ENCODE measurements at regions not wholly inside any gene's neighbourhood (a gene's known extent, or its start where the extent isn't known, plus 50 kb on each side); places are given as distances from the start of the nearest gene placed in this dataset.
"Not testable (repeated sequence)": the region's sequence is repeated elsewhere in the genome, so short reads cannot be mapped to it uniquely, and the experiment has no call there.

DNA sequence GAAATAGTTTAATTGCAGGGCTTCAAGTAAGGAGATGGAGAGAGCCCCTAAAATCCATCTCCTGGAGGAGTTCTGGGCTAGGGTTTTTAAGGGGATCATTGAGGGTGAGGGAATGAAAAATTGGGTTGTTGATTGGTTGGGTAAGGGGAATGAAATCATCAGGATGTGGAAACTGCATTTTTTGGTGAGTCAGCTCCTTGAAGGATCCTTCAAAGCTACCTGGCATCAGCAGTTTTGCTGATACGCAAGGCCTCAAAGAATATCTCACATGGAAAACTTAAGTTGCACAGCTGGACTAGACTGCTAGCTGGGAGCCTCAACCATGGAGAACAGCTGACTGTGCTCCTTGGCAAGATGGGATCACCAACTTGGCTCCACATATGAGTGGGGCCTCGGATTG, 136.7 kb downstream of the FGF10 start:
- no peak for DNase-seq (ENCODE audit: low spot score)

DNA sequence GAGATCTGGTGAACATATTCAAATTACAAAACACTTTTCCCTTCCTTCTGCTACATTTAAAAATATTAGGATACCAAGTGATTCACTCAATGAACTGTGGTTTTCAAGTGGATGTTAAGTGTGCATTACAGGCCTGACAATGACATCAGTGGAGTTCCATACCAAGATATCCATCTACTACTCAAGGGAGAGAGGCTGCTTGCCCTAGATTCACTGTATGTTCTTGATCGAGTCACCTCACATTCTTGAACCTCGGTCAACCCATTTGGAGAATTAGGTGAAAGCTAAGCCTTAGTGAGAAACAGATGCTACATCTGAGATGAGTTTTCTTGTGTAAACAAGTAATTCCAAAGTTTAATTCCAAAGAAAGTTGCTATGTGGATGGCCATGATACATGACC, 142.2 kb downstream of the FGF10 start:
- no peak for DNase-seq (ENCODE audit: low spot score)

DNA sequence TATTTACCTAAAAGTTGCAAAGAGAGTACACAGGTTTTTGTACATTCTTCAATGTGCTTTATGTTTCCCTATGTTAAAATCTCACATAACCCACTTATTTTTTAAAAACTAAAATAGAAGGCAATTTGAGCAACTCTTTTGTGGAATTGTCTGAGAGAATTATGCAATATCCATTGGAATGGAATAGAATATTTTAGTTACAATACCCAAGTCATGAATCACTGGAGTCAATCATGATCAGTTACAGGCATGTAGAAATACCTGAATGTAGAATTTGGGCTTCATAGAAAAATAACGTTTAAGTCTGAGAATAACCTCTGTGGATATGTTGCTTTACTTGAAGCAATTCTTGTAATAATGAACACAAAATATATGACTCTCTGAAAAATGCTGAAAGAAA, 143.3 kb downstream of the FGF10 start:
- DNase-seq (ENCODE audit: low spot score) = no peak

DNA sequence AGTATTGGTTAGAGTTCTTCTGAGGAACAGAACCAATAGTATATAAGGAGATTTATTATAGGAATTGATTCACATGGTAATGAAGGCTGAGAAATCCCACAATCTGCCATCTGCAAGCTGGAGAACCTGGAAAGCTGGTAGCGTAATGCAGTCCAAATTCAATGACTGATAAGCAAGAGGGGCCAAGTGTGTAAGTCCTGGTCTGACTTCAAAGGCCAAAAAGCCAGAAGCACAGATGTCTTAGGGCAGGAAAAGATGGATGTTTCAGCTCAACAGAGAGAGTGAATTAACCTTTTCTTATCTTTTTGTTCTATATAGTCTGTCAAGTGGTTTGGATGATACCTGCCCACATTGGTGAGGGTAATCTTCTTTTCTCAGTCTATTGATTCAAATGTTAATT, 146.4 kb downstream of the FGF10 start:
- DNase-seq (ENCODE audit: low spot score) = no peak

DNA sequence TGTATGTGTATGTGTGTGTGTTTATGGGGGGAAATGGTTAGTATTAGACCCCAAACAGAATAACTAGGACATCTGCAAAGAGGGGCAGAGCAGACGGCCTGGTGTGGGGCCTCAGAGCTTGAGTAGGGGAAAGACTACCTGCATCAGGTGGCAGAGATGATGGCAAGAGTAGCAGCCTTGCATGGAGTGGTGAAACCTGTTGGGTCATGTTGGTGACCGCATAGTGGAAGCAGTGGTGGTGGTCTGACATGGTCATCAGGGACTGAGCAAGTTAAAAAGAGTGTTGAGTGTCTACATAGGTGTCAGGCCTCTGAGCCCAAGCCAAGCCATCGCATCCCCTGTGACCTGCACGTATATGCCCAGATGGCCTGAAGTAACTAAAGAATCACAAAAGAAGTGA, 153.2 kb downstream of the FGF10 start:
- DNase-seq (ENCODE audit: low spot score) = no peak

DNA sequence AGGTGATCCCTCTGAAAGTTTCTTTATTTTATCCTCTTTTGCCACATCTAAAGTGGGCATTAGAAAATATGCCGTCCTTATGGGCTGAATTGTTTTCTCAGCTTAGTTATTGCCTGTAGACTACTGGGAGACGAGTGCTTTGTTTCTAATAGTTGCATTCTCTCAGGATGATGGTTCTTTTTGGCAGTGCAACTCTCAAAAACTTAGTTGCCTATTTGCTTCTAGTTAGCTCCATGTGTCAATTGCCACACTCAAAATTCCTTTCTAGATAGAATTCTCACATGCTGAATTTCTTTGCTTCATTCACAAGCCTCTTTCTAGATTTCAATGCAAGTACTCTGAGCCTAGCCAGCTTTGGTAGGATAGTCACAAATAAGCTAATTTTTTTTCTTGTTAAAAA, 155.5 kb downstream of the FGF10 start:
- DNase-seq (ENCODE audit: low spot score) = no peak

DNA sequence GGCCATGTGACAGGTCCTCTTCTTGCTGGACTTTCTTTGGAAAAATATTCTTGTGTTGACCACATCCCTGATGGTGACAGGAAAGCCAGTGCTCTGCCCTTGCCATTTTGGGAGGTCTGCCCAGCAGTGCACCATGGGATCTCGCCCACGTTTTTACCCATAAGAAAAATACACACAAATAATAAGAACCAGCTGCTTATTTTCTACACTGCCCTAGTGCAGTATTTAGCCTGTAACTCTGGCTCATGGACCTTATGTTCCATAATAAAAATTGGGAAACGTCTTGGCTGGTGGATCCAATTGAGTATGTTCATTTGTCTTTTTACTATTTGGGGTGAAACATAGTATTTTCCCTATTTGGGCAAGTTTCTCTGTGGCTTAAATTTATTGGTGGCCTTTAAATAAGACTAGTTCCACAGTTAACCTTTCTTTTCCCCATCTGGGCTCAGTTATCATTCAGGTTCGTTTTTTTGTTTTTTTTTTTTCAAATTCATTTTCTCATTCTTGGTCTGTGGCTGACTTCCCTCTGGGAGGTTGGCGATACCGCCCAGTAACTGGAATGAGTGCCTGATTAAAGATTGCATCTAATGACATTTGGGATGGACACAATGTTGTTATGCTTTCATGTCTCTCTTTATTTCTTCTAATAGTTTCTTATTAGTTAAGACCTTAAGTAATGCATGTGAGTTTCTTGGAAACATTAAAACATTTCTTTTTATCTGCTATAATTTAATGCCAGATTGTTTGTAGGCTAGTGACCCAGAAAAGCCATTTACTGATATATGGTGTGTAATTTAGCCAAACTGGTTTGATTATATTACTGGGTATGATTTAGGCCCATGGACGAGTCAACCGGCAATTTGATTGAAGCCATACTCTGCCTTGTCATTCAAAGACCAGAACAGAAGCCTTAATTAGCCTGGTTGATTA, 163.7 kb downstream of the FGF10 start:
- DNase-seq (ENCODE audit: low spot score) = no peak

DNA sequence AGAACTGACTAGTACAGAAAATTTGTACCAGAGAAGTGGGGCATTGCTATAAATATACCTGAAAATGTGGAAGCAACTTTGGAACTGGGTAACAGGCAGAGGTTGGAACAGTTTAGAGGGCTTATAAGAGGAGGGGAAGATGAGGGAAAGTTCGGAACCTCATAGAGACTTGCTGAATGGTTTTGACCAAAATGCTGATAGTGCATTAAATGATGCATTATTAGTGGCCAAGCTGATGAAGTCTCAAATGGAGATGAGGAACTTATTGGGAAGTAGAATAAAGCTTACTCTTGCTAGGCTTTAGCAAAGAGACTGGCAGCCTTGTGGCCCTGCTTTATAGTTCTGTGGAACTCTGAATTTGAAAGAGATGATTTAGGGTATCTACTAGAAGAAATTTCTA, 189.8 kb downstream of the FGF10 start:
- no peak for DNase-seq (ENCODE audit: low spot score)

DNA sequence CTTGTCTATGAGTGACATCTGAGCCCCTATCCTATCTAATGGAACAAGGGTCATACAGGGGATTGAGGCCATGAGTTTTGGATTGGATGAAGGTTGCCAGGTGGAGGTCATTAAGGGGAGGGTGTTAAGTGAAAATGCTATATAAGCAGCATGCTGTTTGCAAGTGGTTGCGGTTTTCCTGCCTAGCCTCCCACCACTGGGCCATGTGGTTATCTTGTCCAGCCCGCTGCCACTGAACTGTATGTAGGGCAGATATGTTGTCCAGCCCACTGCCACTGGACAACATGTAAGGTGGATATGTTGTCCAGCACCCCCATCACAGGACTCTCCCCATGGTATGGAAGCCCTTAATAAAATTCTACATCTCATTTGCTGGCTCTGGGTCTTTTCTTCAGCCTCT, 200.0 kb downstream of the FGF10 start:
- no peak for DNase-seq (ENCODE audit: low spot score)

DNA sequence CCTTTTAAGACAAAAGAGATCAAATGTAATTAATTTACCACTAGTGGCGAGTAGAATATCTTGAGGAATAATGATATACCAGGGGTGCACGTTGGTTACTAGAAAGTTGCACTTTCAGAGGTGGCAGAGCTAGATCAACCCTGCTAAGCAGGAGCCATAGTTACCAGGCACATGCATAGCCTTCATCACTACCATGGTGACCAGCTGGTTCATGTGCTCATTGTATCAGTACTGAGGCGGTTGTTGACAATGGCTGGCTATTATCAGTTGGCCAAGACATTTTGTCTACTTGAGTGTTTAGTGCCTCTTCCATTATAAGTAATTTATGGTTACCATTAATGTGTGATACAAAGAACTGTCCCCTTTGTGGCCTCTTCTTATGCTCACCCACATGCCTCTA, 201.2 kb downstream of the FGF10 start:
- DNase-seq (ENCODE audit: low spot score) = no peak

DNA sequence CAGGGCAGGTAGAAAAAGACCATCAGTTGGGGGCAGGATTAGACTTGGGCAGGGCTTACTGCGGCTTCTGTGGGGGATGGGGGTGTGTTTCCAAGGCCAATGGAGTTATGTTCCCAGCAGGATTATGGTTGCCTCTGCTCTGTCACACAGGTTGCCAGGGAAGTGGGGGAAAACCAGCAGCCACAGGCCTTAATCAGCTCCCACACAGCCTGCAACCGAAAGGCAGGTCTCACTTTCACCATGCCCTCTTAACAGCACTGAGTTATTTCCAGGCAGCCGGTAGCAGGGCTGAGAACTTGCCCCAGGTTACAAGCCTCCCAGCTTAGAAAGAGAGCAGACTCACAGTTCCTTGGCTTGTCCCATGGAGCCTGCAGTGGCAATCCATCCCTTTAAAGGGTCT, 205.5 kb downstream of the FGF10 start:
- DNase-seq (ENCODE audit: low spot score) = no peak

DNA sequence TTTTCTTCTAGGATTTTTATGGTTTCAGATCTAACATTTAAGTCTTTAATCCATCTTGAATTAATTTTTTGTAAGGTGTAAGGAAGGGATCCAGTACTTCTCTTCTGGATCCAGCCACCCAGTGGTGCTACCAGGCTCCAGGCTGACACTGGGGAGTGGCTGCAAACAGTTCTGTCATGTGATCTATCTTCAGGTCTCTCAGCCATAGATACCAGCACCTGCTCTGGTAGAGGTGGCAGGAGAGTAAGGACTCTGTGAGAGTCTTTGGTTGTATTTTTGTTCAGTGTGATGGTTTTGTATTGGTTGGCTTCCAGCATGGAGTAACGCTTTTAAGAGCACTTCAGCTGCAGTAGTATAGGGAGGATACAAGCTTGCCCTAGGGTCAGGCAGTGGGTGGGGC, 205.9 kb downstream of the FGF10 start:
- no peak for DNase-seq (ENCODE audit: low spot score)

DNA sequence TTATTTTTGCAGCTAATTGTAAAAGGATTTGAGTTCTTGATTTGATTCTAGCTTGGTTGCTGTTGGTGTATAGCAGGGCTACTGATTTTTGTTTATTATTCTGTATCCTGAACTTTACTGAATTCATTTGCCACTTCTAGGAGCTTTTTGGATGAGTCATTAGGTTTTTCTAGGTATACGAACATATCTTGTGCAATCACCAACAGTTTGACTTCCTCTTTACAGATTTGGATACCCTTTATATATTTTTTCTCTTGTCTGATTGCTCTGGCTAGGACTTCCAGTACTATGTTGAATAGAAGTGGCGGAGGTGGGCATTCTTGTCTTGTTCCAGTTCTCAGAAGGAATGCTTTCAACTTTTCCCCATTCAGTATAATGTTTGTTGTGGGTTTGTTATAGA, 210.8 kb downstream of the FGF10 start:
- no peak for DNase-seq (ENCODE audit: low spot score)

DNA sequence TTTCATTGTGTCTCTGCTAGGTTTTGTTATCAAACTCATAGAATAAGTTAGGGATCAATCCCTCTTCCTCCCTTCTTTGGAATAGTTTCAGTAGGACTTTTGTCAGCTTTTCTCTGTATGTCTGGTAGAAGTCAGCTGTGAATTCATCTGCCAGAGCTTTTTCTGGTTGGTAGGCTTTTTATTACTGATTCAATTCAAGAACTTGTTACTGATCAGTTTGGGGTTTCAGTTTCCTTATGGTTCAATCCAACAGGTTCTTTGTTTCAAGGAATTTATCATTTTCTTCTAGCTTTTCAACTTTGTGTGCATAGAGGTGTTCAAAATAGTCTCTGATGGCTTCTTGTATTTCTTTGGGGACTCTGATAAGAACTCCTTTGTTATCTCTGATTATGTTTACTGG, 221.7 kb downstream of the FGF10 start:
- no peak for DNase-seq (ENCODE audit: low spot score)

DNA sequence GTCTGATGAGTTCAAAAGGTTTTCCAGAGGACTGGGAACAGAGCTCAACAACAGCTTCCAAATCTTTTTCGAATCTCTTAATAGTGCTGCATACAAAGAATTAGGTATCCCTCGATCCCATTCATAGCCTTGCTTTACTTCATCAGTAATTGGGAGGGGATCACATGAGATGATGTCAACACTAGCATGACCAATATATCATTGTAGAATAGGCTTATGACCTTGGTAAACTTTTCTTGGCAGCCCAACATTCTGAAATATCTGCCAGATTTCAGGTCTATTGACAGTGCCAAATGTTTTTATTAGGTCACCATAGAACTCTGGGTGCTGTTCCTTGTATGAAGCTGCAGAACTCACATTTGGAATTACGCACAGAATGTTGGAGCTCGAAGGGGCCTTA, 228.9 kb downstream of the FGF10 start:
- DNase-seq (ENCODE audit: low spot score) = no peak

DNA sequence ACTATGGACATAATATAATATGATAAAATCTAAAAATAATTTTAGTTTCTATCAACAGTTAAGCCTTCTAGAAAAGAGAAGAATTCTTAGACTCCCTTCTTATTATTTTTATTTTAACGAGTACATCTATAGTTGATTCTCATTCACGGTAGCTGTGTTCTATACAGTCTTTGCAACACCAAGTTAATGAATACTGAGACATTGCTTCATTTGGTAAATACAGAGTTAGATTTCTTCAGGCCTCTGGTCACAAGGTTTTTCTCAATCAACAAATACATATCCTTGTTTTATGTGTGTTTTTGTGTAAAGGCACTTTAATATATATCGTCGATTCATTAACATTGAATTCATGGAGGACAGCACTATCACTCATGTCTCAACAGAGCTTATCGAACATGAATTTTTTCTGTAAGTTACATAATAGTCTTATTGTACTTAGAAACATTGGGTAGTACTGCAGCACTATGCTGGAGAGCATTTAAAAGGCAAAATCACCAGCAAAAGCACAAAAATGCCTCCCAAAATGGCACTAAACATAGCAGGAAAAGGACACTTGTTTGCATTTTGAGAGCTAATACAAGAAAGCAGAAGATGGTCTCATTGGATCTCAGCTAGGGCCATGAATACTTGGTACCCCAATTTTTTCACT, 239.0 kb downstream of the FGF10 start:
- no peak for DNase-seq (ENCODE audit: low spot score)

DNA sequence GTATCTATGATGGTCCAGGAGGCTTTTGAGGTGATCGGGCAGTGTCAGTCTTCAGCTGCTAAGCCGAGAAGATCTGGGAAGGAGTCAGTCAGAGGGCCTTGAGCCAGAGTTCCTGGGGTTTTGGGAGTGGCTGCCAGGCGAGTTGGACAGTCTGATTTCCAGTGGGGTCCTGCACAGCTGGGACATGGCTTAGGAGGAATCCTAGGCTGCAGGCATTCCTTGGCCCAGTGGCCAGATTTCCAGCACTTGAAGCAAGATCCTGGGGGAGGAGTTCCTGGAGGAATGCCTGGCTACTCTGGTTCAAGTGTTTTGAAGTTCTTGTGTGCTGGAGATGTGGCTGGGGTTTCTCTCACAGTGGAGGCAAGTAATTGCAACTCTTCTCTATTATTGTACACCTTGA, 271.3 kb downstream of the FGF10 start:
- DNase-seq (ENCODE audit: low spot score) = not testable (repeated sequence)

DNA sequence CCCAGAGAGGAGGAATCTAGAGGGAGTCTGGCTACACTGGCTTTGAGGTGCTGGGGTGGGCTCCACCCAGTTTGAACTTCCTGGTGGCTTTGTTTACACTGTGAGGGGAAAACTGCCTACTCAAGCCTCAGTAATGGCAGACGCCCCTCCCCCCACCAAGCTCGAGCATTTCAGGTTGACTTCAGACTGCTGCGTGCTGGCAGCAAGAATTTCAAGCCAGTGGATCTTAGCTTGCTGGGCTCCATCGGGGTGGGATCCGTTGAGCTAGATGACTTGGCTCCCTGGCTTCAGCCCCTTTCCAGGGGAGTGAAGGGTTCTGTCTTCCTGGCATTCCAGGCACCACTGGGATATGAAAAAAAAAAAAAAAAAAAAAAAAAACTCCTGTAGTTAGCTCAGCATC, 281.0 kb downstream of the FGF10 start:
- DNase-seq (ENCODE audit: low spot score) = not testable (repeated sequence)

DNA sequence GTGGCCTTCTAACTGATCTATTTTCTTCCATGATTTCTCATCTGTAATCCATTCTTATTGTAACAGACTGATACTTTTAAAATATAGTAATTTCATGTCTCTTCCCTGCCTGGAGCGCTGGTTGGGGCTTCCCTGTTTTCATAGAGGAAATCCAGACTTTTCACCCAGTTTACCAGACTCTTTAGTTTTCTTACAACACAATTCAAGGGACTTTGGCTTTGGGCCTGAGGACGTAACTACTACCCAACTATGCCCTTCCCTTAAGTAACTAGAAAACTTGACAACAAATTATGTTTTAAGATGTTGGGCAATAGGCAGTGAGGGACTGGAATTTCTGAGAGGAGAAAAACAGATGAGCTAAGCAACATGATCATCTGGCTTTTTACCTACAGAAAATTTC, 289.6 kb downstream of the FGF10 start:
- DNase-seq (ENCODE audit: low spot score) = no peak

DNA sequence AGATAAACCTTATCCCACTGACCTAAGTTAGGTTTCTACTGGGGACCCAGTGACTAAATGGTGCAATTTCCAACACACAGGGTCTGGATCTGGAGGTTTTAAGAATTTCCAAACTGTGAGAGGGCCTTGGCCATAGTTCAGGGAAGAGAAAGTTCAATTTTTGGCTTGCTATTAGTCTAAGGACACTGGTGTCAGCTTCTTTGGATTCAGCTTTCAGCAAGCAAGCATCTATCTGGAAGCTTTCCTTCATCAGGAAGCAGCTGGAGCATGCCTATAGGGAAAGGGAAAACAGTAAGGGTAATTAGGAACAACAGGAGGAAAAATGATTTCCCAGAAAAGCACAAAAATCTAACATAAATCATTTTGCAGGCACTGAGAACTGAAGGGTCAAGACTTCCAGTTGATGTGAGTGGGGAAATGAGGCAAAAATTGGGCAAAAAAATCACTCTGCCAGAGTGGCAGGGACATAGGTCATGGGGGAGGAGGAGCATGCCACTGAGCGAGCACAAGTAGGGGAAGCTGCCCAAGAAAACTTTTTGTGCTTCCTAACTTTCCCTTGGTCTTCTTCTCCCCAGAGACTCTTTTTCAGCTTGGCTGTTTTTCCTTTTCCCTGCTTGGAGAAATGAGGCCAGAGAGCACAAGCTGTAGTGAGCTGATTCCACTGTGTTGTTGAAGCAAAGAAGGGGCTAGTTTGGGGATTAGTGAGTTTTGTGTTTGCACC, 299.6 kb downstream of the FGF10 start:
- DNase-seq (ENCODE audit: low spot score) = no peak

DNA sequence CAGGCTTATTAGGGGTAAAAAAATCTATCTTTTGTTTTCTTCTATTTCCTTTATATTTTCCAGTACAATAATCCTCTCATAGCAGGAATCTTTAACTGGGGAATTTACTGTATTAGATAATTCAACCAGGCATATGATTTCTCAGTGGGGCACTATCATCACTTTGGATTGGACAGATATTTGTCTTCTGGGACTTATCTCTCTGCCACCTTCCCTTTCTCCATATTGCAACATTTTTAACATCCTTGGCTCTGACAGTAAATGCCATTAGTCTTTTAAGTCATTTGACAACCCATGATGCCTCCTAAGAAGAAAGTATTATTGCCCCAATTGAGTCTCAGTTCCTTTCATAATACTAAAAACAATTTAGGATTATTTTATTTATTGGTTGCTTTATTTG, 304.1 kb downstream of the FGF10 start:
- DNase-seq (ENCODE audit: low spot score) = no peak

DNA sequence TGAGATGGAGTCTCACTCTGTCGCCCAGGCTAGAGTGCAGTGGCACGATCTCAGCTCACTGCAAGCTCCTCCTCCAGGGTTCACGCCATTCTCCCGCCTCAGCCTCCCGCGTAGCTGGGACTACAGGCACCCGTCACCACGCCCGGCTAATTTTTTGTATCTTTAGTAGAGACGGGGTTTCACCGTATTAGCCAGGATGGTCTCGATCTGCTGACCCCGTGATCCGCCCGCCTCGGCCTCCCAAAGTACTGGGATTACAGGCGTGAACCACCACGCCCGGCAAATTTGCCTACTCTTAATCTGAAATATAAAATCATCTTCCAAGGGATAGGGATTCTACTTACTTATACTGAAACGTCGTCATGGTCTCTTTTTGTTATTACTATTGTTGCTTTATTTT, 314.7 kb downstream of the FGF10 start:
- DNase-seq (ENCODE audit: low spot score) = not testable (repeated sequence)

DNA sequence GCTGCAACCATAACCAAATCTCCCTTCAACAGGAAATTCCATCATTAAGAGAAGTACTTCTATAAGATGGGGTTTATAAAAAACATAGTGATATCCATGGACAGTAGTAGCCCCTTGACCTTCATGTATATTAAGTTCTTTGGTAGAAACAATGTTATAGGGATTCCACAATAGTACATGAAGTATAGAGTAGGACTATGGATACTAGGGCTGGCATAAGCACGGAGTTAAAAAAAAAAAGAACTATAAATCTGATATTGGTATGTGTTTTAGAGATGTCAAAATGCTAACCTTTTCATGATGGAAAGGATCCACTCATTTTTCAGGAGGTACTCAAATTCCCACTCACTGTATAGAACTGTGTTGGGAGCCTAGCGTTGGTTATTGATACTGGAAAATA, 337.6 kb downstream of the FGF10 start:
- no peak for DNase-seq (ENCODE audit: low spot score)

Measured in H4 (cell line).